ENCODE measurements at regions not wholly inside any gene's neighbourhood (a gene's known extent, or its start where the extent isn't known, plus 50 kb on each side); places are given as distances from the start of the nearest gene placed in this dataset.

DNA sequence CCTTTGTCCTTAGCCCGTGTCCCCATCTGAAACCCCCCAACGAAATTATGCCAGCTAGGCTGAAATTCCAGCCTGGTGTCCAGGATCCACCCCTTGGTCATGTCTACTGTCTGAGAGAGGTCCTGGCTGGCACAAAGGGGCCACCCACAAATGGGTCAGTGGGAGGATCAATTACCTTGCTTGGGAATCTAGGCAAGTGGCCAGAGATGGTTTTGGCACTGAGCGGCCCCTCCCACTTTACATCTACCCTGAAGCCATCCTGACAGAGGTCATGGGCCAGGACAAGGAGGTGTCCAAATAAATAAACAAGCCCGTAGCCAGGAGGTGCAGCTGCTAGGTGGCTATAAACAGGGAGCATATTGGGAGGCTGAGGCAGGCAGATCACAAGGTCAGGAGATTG, 311.5 kb downstream of the MN1 start:
- Histone ChIP-seq H3K27me3 (ENCODE audit: insufficient read depth, low read depth, severe bottlenecking) (no peaks in the 10 kb centered on the region), H3K9me3 (ENCODE audit: severe bottlenecking) (no peaks in the 10 kb centered on the region), H3K36me3 (no peaks in the 10 kb centered on the region), H3K27ac (no peak overlapping the region), H3K4me3 (ENCODE audit: low read depth, low read length) (no peak overlapping the region)
- TF ChIP-seq, protein P1, sequence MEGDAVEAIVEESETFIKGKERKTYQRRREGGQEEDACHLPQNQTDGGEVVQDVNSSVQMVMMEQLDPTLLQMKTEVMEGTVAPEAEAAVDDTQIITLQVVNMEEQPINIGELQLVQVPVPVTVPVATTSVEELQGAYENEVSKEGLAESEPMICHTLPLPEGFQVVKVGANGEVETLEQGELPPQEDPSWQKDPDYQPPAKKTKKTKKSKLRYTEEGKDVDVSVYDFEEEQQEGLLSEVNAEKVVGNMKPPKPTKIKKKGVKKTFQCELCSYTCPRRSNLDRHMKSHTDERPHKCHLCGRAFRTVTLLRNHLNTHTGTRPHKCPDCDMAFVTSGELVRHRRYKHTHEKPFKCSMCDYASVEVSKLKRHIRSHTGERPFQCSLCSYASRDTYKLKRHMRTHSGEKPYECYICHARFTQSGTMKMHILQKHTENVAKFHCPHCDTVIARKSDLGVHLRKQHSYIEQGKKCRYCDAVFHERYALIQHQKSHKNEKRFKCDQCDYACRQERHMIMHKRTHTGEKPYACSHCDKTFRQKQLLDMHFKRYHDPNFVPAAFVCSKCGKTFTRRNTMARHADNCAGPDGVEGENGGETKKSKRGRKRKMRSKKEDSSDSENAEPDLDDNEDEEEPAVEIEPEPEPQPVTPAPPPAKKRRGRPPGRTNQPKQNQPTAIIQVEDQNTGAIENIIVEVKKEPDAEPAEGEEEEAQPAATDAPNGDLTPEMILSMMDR (IDR thresholded peaks at IDR 0.05; ENCODE audit: low read depth, low read length): no peak
- DNase-seq: no peak

DNA sequence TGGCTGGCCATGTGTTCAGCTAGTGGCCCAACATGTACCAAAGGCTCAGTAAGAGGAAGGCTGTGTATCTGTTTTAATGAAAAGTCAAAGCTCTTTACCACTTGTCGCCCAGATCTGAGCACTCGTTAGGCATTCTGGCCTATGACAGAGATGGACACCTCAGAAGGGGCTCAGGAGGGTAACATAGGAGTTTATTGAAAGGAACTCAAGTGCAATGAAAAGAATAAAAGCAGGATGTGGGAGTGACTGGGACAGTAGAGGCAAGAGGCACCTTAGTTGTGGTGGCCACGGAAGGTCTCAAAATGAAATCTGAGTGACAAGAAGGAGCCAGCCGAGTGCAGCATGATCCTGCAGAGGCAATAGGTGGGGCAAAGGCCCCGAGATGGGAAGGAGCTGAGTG, 309.7 kb downstream of the MN1 start:
- no peak for DNase-seq
- H3K9me3 ChIP-seq (ENCODE audit: severe bottlenecking): no peaks in the 10 kb centered on the region
- no peaks in the 10 kb centered on the region for H3K36me3 ChIP-seq
- H3K27me3 ChIP-seq (ENCODE audit: insufficient read depth, low read depth, severe bottlenecking): no peaks in the 10 kb centered on the region
- H3K27ac ChIP-seq: no peak overlapping the region
- TF ChIP-seq, protein P1 (IDR thresholded peaks at IDR 0.05; ENCODE audit: low read depth, low read length): no peak
- no peak overlapping the region for H3K4me3 ChIP-seq (ENCODE audit: low read depth, low read length)

DNA sequence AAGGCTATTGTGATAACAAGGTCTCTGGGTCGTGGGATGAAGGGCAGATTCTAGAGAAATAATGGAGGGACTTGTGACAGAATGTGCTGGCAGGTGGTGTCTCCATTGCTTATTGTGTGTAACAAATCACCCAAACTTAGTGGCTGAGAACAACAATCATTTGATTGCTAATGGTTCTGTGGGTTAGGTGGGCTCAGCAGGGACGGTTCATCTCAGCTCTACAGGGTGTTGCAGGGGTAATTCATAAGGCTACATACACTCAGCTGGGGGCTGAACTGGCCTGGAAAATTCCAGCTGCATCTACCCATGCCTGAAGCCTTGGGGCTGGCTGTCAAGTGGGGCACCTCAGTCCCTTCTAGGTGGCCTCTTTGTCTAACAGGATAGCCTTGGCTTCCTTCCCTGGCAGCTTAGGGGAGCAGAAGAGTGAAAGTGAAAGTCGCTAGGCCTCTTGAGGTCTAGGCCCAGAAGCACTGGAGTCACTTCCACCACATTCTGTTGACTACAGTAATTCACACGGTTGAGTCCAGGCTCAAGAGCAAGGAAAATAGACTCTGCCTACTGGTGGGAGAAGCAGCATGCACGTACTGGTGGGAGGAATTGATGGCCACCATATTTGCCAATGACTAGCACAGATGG, 308.9 kb downstream of the MN1 start:
- no peaks in the 10 kb centered on the region for H3K36me3 ChIP-seq
- no peaks in the 10 kb centered on the region for H3K9me3 ChIP-seq (ENCODE audit: severe bottlenecking)
- no peaks in the 10 kb centered on the region for H3K27me3 ChIP-seq (ENCODE audit: insufficient read depth, low read depth, severe bottlenecking)
- H3K27ac ChIP-seq: no peak overlapping the region
- DNase-seq: no peak
- TF ChIP-seq, protein P1 (IDR thresholded peaks at IDR 0.05; ENCODE audit: low read depth, low read length): no peak
- no peak overlapping the region for H3K4me3 ChIP-seq (ENCODE audit: low read depth, low read length)

DNA sequence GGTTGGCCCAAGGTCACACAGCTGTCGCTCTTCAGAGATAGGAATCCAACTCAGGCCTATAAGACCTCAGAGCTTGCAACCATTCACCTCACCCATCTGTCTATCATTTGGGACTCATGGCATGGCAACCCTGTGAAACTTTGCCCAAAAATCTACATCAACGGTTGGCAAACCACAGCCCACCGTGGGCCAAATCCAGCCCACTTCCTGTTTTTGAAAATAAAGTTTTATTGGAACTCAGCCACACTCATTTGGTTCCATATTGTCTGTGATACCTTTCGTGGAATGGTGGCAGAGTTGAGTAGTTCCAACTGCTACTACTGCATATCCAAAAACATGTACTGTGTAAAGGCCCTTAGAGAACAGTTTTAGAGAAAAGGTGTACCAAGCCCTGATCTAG, 307.8 kb downstream of the MN1 start:
- Histone ChIP-seq H3K9me3 (ENCODE audit: severe bottlenecking) (no peaks in the 10 kb centered on the region), H3K4me3 (ENCODE audit: low read depth, low read length) (no peak overlapping the region), H3K27ac (no peak overlapping the region), H3K36me3 (no peaks in the 10 kb centered on the region), H3K27me3 (ENCODE audit: insufficient read depth, low read depth, severe bottlenecking) (no peaks in the 10 kb centered on the region)
- TF ChIP-seq, protein P1 (IDR thresholded peaks at IDR 0.05; ENCODE audit: low read depth, low read length): no peak
- no peak for DNase-seq

DNA sequence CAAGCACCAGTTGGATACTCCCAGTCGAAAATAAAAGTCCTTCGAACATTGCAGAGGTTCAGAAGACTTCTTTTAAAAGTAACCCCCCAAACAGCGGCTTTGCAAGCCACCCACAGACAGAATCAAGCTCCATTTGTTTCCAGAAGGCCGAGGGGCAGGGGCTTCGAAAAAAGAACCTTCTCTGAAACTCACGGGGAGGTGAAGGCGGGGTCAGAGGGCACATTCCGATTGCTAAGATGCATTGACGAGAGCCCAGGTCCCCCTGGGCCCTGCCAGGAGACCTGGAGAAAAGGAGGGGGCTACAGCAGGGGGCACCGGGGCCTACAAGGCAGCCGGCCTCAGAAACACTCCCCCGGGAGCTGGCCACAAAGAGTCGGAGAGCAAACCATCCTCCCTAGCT, 306.8 kb downstream of the MN1 start:
- H3K36me3 ChIP-seq: no peaks in the 10 kb centered on the region
- TF ChIP-seq, protein P1 (IDR thresholded peaks at IDR 0.05; ENCODE audit: low read depth, low read length): no peak
- DNase-seq: no peak
- no peak overlapping the region for H3K4me3 ChIP-seq (ENCODE audit: low read depth, low read length)
- H3K27me3 ChIP-seq (ENCODE audit: insufficient read depth, low read depth, severe bottlenecking): no peaks in the 10 kb centered on the region
- H3K9me3 ChIP-seq (ENCODE audit: severe bottlenecking): no peaks in the 10 kb centered on the region
- H3K27ac ChIP-seq: no peak overlapping the region

DNA sequence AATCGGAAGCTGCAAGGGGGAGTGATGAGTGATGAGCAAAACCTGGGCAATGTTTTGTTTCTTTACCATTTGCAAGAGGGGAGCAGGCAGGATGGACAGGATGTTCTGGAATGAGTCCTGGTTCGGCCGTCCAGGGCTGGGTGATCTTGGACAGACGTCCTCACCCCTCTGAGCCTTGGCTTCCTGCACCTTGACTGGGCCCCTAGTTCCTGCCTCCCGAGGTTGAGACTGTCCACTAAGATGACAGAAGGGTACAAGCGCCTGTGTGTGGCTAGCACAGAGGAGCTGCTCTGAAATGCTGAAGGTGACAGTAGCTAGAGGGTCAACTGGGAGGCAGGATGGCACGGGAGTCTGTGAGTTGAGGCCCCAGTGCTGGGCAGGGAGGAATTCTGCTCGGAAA, 306.2 kb downstream of the MN1 start:
- no peaks in the 10 kb centered on the region for H3K9me3 ChIP-seq (ENCODE audit: severe bottlenecking)
- no peak overlapping the region for H3K4me3 ChIP-seq (ENCODE audit: low read depth, low read length)
- TF ChIP-seq, protein P1 (IDR thresholded peaks at IDR 0.05; ENCODE audit: low read depth, low read length): no peak
- H3K27ac ChIP-seq: no peak overlapping the region
- H3K27me3 ChIP-seq (ENCODE audit: insufficient read depth, low read depth, severe bottlenecking): no peaks in the 10 kb centered on the region
- no peak for DNase-seq
- H3K36me3 ChIP-seq: no peaks in the 10 kb centered on the region
